ENCODE measurements at regions not wholly inside any gene's neighbourhood (a gene's known extent, or its start where the extent isn't known, plus 50 kb on each side); places are given as distances from the start of the nearest gene placed in this dataset.

DNA sequence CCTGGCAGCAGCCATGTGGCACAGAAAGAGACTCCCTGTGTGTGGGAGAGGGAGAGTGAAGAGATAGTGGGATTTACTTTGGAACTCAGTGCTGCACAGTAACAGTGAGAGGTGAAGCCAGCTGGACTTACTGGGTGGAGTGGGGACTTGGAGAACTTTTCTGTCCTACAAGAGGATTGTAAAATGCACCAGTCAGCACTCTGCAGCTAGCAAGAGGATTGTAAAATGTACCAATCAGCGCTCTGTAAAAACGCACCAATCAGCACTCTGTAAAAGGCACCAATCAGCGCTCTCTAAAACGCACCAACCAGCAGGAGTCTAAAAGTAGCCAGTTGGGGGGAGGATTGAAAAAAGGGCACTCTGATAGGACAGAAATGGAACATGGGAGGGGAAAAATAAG lies 688.8 kb upstream of the ALCAM start:
- H3K36me3 ChIP-seq (ENCODE audit: low read depth), result no peaks in the 10 kb centered on the region
- no peak for ATAC-seq
- peaks cover 4% of the 10 kb centered on the region for H3K9me3 ChIP-seq
- TF ChIP-seq, protein P1, sequence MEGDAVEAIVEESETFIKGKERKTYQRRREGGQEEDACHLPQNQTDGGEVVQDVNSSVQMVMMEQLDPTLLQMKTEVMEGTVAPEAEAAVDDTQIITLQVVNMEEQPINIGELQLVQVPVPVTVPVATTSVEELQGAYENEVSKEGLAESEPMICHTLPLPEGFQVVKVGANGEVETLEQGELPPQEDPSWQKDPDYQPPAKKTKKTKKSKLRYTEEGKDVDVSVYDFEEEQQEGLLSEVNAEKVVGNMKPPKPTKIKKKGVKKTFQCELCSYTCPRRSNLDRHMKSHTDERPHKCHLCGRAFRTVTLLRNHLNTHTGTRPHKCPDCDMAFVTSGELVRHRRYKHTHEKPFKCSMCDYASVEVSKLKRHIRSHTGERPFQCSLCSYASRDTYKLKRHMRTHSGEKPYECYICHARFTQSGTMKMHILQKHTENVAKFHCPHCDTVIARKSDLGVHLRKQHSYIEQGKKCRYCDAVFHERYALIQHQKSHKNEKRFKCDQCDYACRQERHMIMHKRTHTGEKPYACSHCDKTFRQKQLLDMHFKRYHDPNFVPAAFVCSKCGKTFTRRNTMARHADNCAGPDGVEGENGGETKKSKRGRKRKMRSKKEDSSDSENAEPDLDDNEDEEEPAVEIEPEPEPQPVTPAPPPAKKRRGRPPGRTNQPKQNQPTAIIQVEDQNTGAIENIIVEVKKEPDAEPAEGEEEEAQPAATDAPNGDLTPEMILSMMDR (IDR thresholded peaks at IDR 0.05), result no peak
- no peak overlapping the region for H3K4me3 ChIP-seq
- no peaks in the 10 kb centered on the region for H3K4me1 ChIP-seq (ENCODE audit: low read depth)
- intact Hi-C loops (cut with DNase I, micrococcal nuclease), result no loop called here
- DNase-seq, result no peak

GRCh38 chr3:104685492-104685891 lies 681.2 kb upstream of the ALCAM start:
- Histone ChIP-seq H3K36me3 (ENCODE audit: low read depth) (no peaks in the 10 kb centered on the region), H3K4me1 (ENCODE audit: low read depth) (no peaks in the 10 kb centered on the region), H3K9me3 (no peaks in the 10 kb centered on the region), H3K4me3 (no peak overlapping the region)
- ATAC-seq (no peak), DNase-seq (no peak)
- TF ChIP-seq, protein P1 (IDR thresholded peaks at IDR 0.05), result no peak
- intact Hi-C loops (cut with DNase I, micrococcal nuclease), result no loop called here

DNA sequence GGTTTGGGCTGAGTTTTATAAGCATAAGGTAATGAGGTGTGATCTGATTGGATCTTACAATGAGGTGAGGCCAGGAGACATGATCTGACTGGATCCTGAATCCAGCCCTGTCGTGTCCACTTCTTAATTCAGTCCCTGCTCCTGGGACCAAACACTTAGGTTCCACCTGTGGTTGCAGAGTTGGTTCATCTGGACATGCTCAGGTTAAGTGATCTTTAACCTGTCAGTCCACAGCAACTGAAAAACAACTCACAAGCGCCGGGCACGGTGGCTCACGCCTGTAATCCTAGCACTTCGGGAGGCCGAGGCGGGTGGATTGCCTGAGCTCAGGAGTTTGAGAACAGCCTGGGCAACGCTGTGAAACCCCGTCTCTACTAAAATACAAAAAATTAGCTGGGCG lies 679.3 kb upstream of the ALCAM start:
- no peaks in the 10 kb centered on the region for H3K9me3 ChIP-seq
- no peaks in the 10 kb centered on the region for H3K4me1 ChIP-seq (ENCODE audit: low read depth)
- DNase-seq (no peak), ATAC-seq (no peak)
- intact Hi-C loops (cut with DNase I, micrococcal nuclease), result no loop called here
- TF ChIP-seq, protein P1 (IDR thresholded peaks at IDR 0.05), result no peak
- no peaks in the 10 kb centered on the region for H3K36me3 ChIP-seq (ENCODE audit: low read depth)
- H3K4me3 ChIP-seq, result no peak overlapping the region

- TF ChIP-seq, protein P1 (IDR thresholded peaks at IDR 0.05), result no peak
- Histone ChIP-seq H3K4me1 (ENCODE audit: low read depth) (no peaks in the 10 kb centered on the region), H3K9me3 (no peaks in the 10 kb centered on the region), H3K36me3 (ENCODE audit: low read depth) (no peaks in the 10 kb centered on the region), H3K4me3 (no peak overlapping the region)
- ATAC-seq (no peak), DNase-seq (no peak)
- intact Hi-C loops (cut with DNase I, micrococcal nuclease), result no loop called here
These were observed 670.2 kb upstream of the ALCAM start for GRCh38 chr3:104696470-104696869.

DNA sequence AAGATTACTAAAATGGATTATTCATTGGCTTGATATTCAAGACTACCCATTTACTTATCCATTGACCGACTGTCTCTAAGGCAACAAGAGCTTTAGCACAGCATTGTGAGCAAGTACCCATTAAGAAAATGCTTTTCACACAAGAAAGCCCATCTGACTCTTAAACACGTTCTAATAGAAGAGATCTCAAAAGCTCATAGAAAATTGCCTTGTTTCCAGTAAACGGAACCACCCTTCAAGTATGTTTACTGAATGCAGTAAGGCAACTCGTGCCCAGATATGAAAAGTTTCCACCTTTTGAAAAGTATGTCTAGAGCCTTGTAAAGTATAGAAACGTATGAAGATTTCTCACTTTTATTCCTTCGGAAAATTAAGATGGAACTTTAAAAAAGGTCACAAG lies 655.3 kb upstream of the ALCAM start:
- TF ChIP-seq, protein P1 (IDR thresholded peaks at IDR 0.05), result no peak
- intact Hi-C loops (cut with DNase I, micrococcal nuclease), result no loop called here
- DNase-seq (no peak), ATAC-seq (no peak)
- no peaks in the 10 kb centered on the region for H3K9me3 ChIP-seq
- no peak overlapping the region for H3K4me3 ChIP-seq
- H3K4me1 ChIP-seq (ENCODE audit: low read depth), result no peaks in the 10 kb centered on the region
- H3K36me3 ChIP-seq (ENCODE audit: low read depth), result no peaks in the 10 kb centered on the region

- H3K4me1 ChIP-seq (ENCODE audit: low read depth), result no peaks in the 10 kb centered on the region
- H3K4me3 ChIP-seq, result no peak overlapping the region
- TF ChIP-seq, protein P1 (IDR thresholded peaks at IDR 0.05), result no peak
- H3K36me3 ChIP-seq (ENCODE audit: low read depth), result no peaks in the 10 kb centered on the region
- intact Hi-C loops (cut with DNase I, micrococcal nuclease), result no loop called here
- ATAC-seq (no peak), DNase-seq (no peak)
- no peaks in the 10 kb centered on the region for H3K9me3 ChIP-seq
These were observed 650.7 kb upstream of the ALCAM start for GRCh38 chr3:104715972-104716371.
